ENCODE measurements at regions not wholly inside any gene's neighbourhood (a gene's known extent, or its start where the extent isn't known, plus 50 kb on each side); places are given as distances from the start of the nearest gene placed in this dataset.
A peak's percentile ranks its signal among the peaks of the same experiment; 100 is the strongest.

DNA sequence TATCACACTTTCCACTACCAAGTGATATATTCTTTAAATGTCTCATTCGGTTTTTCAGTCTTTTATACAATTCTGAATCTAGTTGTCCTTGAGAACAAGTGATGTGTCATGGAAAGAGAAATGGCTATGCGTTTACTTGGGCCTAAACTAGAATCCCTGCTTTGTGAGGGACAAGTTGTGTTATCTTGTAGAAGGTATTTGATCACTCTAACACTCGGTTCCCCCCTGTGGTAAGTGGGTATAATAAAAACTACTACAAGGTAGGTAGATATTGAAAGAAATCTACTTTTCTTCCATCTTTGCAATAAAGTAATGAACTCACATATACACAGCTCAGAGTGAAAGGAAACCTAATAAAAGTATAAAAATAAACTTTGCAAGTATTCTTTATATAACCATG lies 108.9 kb downstream of the MANEA start:
- TF ChIP-seq CTCF (IDR thresholded peaks at IDR 0.05; ENCODE audit: insufficient read depth, low read depth, low read length, missing control alignments), result no peak
- no peak for DNase-seq (ENCODE audit: low read depth)
- H3K4me3 ChIP-seq (ENCODE audit: low read depth, low read length), result no peak overlapping the region

GRCh38 chr6:95686895-95687294 lies 109.6 kb downstream of the MANEA start:
- no peak overlapping the region for H3K4me3 ChIP-seq (ENCODE audit: low read depth, low read length)
- TF ChIP-seq CTCF (IDR thresholded peaks at IDR 0.05; ENCODE audit: insufficient read depth, low read depth, low read length, missing control alignments), result no peak
- no peak for DNase-seq (ENCODE audit: low read depth)

DNA sequence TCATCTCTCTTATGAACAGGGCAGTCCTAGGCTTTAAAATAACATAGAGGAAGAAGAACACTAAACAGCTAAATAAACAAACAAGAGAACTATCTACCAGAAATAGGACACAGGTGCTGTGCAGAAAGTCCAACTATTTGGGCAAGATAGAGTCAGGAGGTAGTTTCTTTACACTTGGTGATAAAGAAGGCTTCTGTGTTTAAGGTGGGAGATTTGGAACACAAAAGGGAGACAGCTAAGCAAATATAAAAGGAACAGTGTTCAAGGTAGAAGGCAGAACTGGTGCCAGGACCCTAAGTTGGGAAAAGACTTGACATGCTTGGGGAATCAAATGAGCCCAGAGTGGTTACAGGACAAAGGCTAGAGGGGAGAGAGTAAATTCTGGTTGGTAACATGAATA lies 110.5 kb downstream of the MANEA start:
- TF ChIP-seq CTCF (IDR thresholded peaks at IDR 0.05; ENCODE audit: insufficient read depth, low read depth, low read length, missing control alignments), result no peak
- H3K4me3 ChIP-seq (ENCODE audit: low read depth, low read length), result no peak overlapping the region
- no peak for DNase-seq (ENCODE audit: low read depth)

GRCh38 chr6:95690328-95690727 lies 113.0 kb downstream of the MANEA start:
- H3K4me3 ChIP-seq (ENCODE audit: low read depth, low read length), result peak overlapping the region; percentile 1
- peak; percentile 45 for DNase-seq (ENCODE audit: low read depth)
- TF ChIP-seq CTCF (IDR thresholded peaks at IDR 0.05; ENCODE audit: insufficient read depth, low read depth, low read length, missing control alignments), result no peak

GRCh38 chr6:95693108-95693507 lies 115.8 kb downstream of the MANEA start:
- TF ChIP-seq CTCF (IDR thresholded peaks at IDR 0.05; ENCODE audit: insufficient read depth, low read depth, low read length, missing control alignments), result no peak
- H3K4me3 ChIP-seq (ENCODE audit: low read depth, low read length), result no peak overlapping the region
- peak; percentile 9 for DNase-seq (ENCODE audit: low read depth)

GRCh38 chr6:95698271-95698670 lies 120.9 kb downstream of the MANEA start:
- no peak for TF ChIP-seq CTCF (IDR thresholded peaks at IDR 0.05; ENCODE audit: insufficient read depth, low read depth, low read length, missing control alignments)
- H3K4me3 ChIP-seq (ENCODE audit: low read depth, low read length), result no peak overlapping the region
- no peak for DNase-seq (ENCODE audit: low read depth)

GRCh38 chr6:95723638-95724037 lies 146.3 kb downstream of the MANEA start:
- DNase-seq (ENCODE audit: low read depth), result no peak
- no peak for TF ChIP-seq CTCF (IDR thresholded peaks at IDR 0.05; ENCODE audit: insufficient read depth, low read depth, low read length, missing control alignments)
- H3K4me3 ChIP-seq (ENCODE audit: low read depth, low read length), result no peak overlapping the region
